ENCODE measurements at regions not wholly inside any gene's neighbourhood (a gene's known extent, or its start where the extent isn't known, plus 50 kb on each side); places are given as distances from the start of the nearest gene placed in this dataset.

DNA sequence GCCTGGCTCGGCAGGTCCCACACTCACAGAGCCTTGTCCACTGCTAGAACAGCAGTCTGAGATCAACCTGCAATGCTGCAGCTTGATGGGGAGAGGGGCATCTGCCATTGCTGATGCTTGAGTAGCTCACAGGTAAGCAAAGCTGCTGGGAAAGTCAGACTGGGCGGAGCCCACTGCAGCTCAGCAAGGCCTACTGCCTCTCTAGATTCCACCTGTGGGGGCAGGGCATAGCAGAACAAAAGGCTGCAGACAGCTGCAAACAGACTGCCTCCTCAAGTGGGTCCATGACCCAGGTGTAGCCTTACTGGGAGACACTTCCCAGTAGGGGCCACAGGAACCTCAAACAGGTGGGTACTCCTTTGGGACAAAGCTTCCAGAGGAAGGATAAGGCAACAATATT is 110.6 kb upstream of the ADAMTS3 start:
- H3K4me3 ChIP-seq (ENCODE audit: control extremely low read depth in 1 of 5, extremely low read depth in 1 of 5, insufficient read depth in 1 of 5, low read depth in 2 of 5, low read length in 4 of 5): no peak overlapping the region
- H3K4me1 ChIP-seq (ENCODE audit: control insufficient read depth in 2 of 2, insufficient read depth in 2 of 2, low read length in 2 of 2): no peaks in the 10 kb centered on the region
- H4K20me1 ChIP-seq (ENCODE audit: control insufficient read depth, insufficient read depth, low read length, poor library complexity, severe bottlenecking): no peaks in the 10 kb centered on the region
- H3K27me3 ChIP-seq (replicated peaks in 1 of 4; ENCODE audit: control extremely low read depth in 1 of 4, control insufficient read depth in 3 of 4, insufficient read depth in 4 of 4, low read length in 3 of 4): peaks cover 0 to 7% (median 0%) of the 10 kb centered on the region in 4 experiments
- H3K9ac ChIP-seq (ENCODE audit: low read length): no peak overlapping the region
- H3K27ac ChIP-seq (ENCODE audit: low read length in 2 of 2): no peak overlapping the region
- no peak for TF ChIP-seq EZH2 (IDR thresholded peaks at IDR 0.05; ENCODE audit: borderline replicate concordance, insufficient read depth, low read depth, low read length, poor library complexity, severe bottlenecking)
- TF ChIP-seq, protein P1, sequence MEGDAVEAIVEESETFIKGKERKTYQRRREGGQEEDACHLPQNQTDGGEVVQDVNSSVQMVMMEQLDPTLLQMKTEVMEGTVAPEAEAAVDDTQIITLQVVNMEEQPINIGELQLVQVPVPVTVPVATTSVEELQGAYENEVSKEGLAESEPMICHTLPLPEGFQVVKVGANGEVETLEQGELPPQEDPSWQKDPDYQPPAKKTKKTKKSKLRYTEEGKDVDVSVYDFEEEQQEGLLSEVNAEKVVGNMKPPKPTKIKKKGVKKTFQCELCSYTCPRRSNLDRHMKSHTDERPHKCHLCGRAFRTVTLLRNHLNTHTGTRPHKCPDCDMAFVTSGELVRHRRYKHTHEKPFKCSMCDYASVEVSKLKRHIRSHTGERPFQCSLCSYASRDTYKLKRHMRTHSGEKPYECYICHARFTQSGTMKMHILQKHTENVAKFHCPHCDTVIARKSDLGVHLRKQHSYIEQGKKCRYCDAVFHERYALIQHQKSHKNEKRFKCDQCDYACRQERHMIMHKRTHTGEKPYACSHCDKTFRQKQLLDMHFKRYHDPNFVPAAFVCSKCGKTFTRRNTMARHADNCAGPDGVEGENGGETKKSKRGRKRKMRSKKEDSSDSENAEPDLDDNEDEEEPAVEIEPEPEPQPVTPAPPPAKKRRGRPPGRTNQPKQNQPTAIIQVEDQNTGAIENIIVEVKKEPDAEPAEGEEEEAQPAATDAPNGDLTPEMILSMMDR (IDR thresholded peaks at IDR 0.05): no peak
- ATAC-seq (ENCODE audit: low read depth) (no peak), DNase-seq (no peak)
- Mint-ChIP-seq H3K9me3 (ENCODE audit: insufficient read depth) (no peaks in the 10 kb centered on the region), H3K27me3 (no peaks in the 10 kb centered on the region), H3K4me3 (no peak overlapping the region), H3K4me1 (no peaks in the 10 kb centered on the region), H3K27ac (no peak overlapping the region)
- WGBS (ENCODE audit: insufficient coverage): 71% methylated on average over 2 of the region's 2 CpGs
- no peak overlapping the region for H2AFZ ChIP-seq (ENCODE audit: insufficient read depth, low read depth, low read length, poor library complexity, severe bottlenecking)
- no peaks in the 10 kb centered on the region for H3K36me3 ChIP-seq (replicated peaks in 1 of 2; ENCODE audit: control extremely low read depth in 1 of 2, control insufficient read depth in 1 of 2, extremely low read depth in 1 of 2, insufficient read depth in 2 of 2, low read length in 1 of 2)
- H3K4me2 ChIP-seq (replicated peaks; ENCODE audit: low read depth, low read length, poor library complexity, severe bottlenecking): no peak overlapping the region
- H3K9me3 ChIP-seq (ENCODE audit: control extremely low read depth in 1 of 3, control insufficient read depth in 2 of 3, insufficient read depth in 1 of 3, low read length in 2 of 3): peaks cover 0 to 3% (median 0%) of the 10 kb centered on the region in 3 donors
- POLR2A ChIA-PET: no interaction called here
- intact Hi-C loops (cut with micrococcal nuclease): no loop called here
- CTCF ChIA-PET: no interaction called here
- H3K79me2 ChIP-seq (ENCODE audit: control insufficient read depth, insufficient read depth, low read length): no peaks in the 10 kb centered on the region

DNA sequence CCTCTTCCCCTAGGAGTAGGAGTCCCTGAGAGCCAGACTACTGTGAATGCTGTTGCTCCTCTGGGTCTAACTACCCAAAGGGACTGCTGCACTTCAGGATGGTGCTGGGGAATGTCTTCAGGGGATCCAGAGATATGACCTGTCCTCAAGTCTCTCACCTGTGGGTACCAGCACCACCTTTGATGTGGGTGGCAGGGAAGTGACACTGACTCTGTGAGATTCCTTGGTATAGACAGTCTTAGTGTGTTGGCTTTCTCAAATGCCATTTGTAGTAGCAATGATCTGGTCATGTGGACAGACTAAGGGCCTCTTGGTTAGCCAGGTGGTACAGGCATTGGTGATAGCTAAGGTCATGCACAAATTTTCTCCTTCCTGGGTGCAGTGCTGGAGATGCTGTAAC is 108.9 kb upstream of the ADAMTS3 start:
- Mint-ChIP-seq H3K27ac (no peak overlapping the region), H3K4me1 (no peaks in the 10 kb centered on the region), H3K9me3 (ENCODE audit: insufficient read depth) (no peaks in the 10 kb centered on the region), H3K4me3 (no peak overlapping the region), H3K27me3 (no peaks in the 10 kb centered on the region)
- H3K27me3 ChIP-seq (replicated peaks in 1 of 4; ENCODE audit: control extremely low read depth in 1 of 4, control insufficient read depth in 3 of 4, insufficient read depth in 4 of 4, low read length in 3 of 4): peaks cover 0 to 7% (median 0%) of the 10 kb centered on the region in 4 experiments
- H3K36me3 ChIP-seq (replicated peaks in 1 of 2; ENCODE audit: control extremely low read depth in 1 of 2, control insufficient read depth in 1 of 2, extremely low read depth in 1 of 2, insufficient read depth in 2 of 2, low read length in 1 of 2): no peaks in the 10 kb centered on the region
- H4K20me1 ChIP-seq (ENCODE audit: control insufficient read depth, insufficient read depth, low read length, poor library complexity, severe bottlenecking): no peaks in the 10 kb centered on the region
- peaks cover 0 to 3% (median 0%) of the 10 kb centered on the region in 3 donors for H3K9me3 ChIP-seq (ENCODE audit: control extremely low read depth in 1 of 3, control insufficient read depth in 2 of 3, insufficient read depth in 1 of 3, low read length in 2 of 3)
- no peak overlapping the region for H3K27ac ChIP-seq (ENCODE audit: low read length in 2 of 2)
- H3K9ac ChIP-seq (ENCODE audit: low read length): no peak overlapping the region
- no peak overlapping the region for H3K4me3 ChIP-seq (ENCODE audit: control extremely low read depth in 1 of 5, extremely low read depth in 1 of 5, insufficient read depth in 1 of 5, low read depth in 2 of 5, low read length in 4 of 5)
- ATAC-seq (ENCODE audit: low read depth): no peak
- TF ChIP-seq, protein P1 (IDR thresholded peaks at IDR 0.05): no peak
- CTCF ChIA-PET: no interaction called here
- no peaks in the 10 kb centered on the region for H3K79me2 ChIP-seq (ENCODE audit: control insufficient read depth, insufficient read depth, low read length)
- H3K4me2 ChIP-seq (replicated peaks; ENCODE audit: low read depth, low read length, poor library complexity, severe bottlenecking): no peak overlapping the region
- no peaks in the 10 kb centered on the region for H3K4me1 ChIP-seq (ENCODE audit: control insufficient read depth in 2 of 2, insufficient read depth in 2 of 2, low read length in 2 of 2)
- no peak overlapping the region for H2AFZ ChIP-seq (ENCODE audit: insufficient read depth, low read depth, low read length, poor library complexity, severe bottlenecking)
- DNase-seq: no peak
- intact Hi-C loops (cut with micrococcal nuclease): no loop called here
- POLR2A ChIA-PET: no interaction called here
